ENCODE measurements at regions not wholly inside any gene's neighbourhood (a gene's known extent, or its start where the extent isn't known, plus 50 kb on each side); places are given as distances from the start of the nearest gene placed in this dataset.

GRCh38 chr1:199508072-199508471 is 519.4 kb upstream of the NR5A2 start:
- Histone ChIP-seq H3K4me1 (peaks cover 16% of the 10 kb centered on the region), H3K79me2 (ENCODE audit: low read depth) (no peaks in the 10 kb centered on the region), H2AFZ (replicated peaks) (no peak overlapping the region), H3K9me3 (ENCODE audit: low read depth) (no peaks in the 10 kb centered on the region), H4K20me1 (ENCODE audit: low read depth) (no peaks in the 10 kb centered on the region), H3K4me2 (no peak overlapping the region), H3K36me3 (no peaks in the 10 kb centered on the region), H3F3A (ENCODE audit: low read depth) (peaks cover 10% of the 10 kb centered on the region), H3K27me3 (no peaks in the 10 kb centered on the region), H3K27ac (no peak overlapping the region), H3K9ac (no peak overlapping the region), H3K4me3 (no peak overlapping the region)
- no peak for TF ChIP-seq EZH2phosphoT487 (IDR thresholded peaks at IDR 0.05)
- TF ChIP-seq, protein P1, sequence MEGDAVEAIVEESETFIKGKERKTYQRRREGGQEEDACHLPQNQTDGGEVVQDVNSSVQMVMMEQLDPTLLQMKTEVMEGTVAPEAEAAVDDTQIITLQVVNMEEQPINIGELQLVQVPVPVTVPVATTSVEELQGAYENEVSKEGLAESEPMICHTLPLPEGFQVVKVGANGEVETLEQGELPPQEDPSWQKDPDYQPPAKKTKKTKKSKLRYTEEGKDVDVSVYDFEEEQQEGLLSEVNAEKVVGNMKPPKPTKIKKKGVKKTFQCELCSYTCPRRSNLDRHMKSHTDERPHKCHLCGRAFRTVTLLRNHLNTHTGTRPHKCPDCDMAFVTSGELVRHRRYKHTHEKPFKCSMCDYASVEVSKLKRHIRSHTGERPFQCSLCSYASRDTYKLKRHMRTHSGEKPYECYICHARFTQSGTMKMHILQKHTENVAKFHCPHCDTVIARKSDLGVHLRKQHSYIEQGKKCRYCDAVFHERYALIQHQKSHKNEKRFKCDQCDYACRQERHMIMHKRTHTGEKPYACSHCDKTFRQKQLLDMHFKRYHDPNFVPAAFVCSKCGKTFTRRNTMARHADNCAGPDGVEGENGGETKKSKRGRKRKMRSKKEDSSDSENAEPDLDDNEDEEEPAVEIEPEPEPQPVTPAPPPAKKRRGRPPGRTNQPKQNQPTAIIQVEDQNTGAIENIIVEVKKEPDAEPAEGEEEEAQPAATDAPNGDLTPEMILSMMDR (IDR thresholded peaks at IDR 0.05): no peak
- TF ChIP-seq EZH2 (IDR thresholded peaks at IDR 0.05): no peak
- peaks cover 18% of the 10 kb centered on the region for H3K4me1 Mint-ChIP-seq
- no peak overlapping the region for H3K4me3 Mint-ChIP-seq
- H3K27ac Mint-ChIP-seq: no peak overlapping the region
- H3K27me3 Mint-ChIP-seq (ENCODE audit: insufficient read depth, low read depth): peaks cover 17% of the 10 kb centered on the region
- peaks cover 4% of the 10 kb centered on the region for H3K9me3 Mint-ChIP-seq
- H3K36me3 Mint-ChIP-seq: no peaks in the 10 kb centered on the region
- DNase-seq (ENCODE audit: low spot score): no peak

DNA sequence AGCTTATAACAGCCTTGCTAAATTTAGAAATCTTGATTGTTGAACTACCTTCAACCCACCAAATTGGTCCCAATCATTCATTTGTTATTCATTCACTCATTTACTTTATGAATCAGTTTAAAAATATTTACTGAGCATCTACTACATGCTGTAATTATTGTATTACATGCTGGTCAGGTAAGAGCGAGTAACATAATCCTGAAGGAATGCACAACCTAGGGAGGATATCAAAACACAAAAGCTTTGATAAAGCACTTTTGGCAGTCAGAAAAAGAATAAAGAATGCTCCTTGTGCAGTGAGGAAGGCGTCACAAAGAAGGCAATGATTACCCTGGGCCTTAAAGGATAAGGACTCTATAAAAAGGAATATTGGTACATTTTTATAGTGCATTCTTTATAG is 518.9 kb upstream of the NR5A2 start:
- H4K20me1 ChIP-seq (ENCODE audit: low read depth): no peaks in the 10 kb centered on the region
- Mint-ChIP-seq H3K36me3 (no peaks in the 10 kb centered on the region), H3K27me3 (ENCODE audit: insufficient read depth, low read depth) (peaks cover 17% of the 10 kb centered on the region), H3K4me3 (no peak overlapping the region), H3K27ac (no peak overlapping the region), H3K4me1 (peaks cover 18% of the 10 kb centered on the region), H3K9me3 (no peaks in the 10 kb centered on the region)
- no peak overlapping the region for H2AFZ ChIP-seq (replicated peaks)
- peaks cover 10% of the 10 kb centered on the region for H3F3A ChIP-seq (ENCODE audit: low read depth)
- peaks cover 16% of the 10 kb centered on the region for H3K4me1 ChIP-seq
- no peak overlapping the region for H3K4me2 ChIP-seq
- TF ChIP-seq EZH2phosphoT487 (IDR thresholded peaks at IDR 0.05) (no peak), EZH2 (IDR thresholded peaks at IDR 0.05) (no peak)
- TF ChIP-seq, protein P1 (IDR thresholded peaks at IDR 0.05): no peak
- no peaks in the 10 kb centered on the region for H3K9me3 ChIP-seq (ENCODE audit: low read depth)
- H3K36me3 ChIP-seq: no peaks in the 10 kb centered on the region
- no peak for DNase-seq (ENCODE audit: low spot score)
- no peaks in the 10 kb centered on the region for H3K79me2 ChIP-seq (ENCODE audit: low read depth)
- no peak overlapping the region for H3K27ac ChIP-seq
- no peak overlapping the region for H3K4me3 ChIP-seq
- H3K9ac ChIP-seq: no peak overlapping the region
- H3K27me3 ChIP-seq: no peaks in the 10 kb centered on the region

DNA sequence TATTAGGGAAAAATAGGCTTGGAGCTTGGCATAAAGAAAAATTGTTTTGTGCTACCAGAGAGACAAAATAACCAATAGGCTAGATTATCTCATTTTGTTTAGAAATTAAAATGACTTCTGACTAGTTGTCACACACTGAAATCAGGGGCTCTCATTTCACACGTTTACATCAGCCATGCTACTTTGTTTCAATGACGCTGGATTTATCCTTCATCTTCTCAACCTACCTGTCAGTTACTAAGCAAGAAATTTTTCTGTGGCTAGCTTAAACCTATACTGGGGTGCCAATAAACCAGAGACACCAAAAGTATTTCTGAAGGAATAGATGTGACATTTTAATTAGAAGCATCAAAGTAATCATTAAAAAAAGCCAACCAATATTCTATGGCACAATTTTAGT is 518.1 kb upstream of the NR5A2 start:
- Histone ChIP-seq H3K27ac (no peak overlapping the region), H4K20me1 (ENCODE audit: low read depth) (no peaks in the 10 kb centered on the region), H3K4me3 (no peak overlapping the region), H3F3A (ENCODE audit: low read depth) (peaks cover 10% of the 10 kb centered on the region), H3K9me3 (ENCODE audit: low read depth) (no peaks in the 10 kb centered on the region), H3K4me1 (peaks cover 16% of the 10 kb centered on the region), H3K79me2 (ENCODE audit: low read depth) (no peaks in the 10 kb centered on the region), H3K9ac (no peak overlapping the region), H3K27me3 (no peaks in the 10 kb centered on the region), H2AFZ (replicated peaks) (no peak overlapping the region), H3K4me2 (no peak overlapping the region), H3K36me3 (no peaks in the 10 kb centered on the region)
- Mint-ChIP-seq H3K27ac (no peak overlapping the region), H3K4me3 (no peak overlapping the region), H3K36me3 (no peaks in the 10 kb centered on the region), H3K9me3 (no peaks in the 10 kb centered on the region), H3K27me3 (ENCODE audit: insufficient read depth, low read depth) (peaks cover 17% of the 10 kb centered on the region), H3K4me1 (peaks cover 18% of the 10 kb centered on the region)
- TF ChIP-seq EZH2 (IDR thresholded peaks at IDR 0.05) (no peak), EZH2phosphoT487 (IDR thresholded peaks at IDR 0.05) (no peak)
- TF ChIP-seq, protein P1 (IDR thresholded peaks at IDR 0.05): no peak
- no peak for DNase-seq (ENCODE audit: low spot score)

Data from neural progenitor cell (in vitro differentiated cells).